Activated CD4-positive, alpha-beta T cell treated with anti-CD3 and anti-CD28 coated beads, Interleukin-2, amount 50 U/mL, for 48 hours (primary cell): ENCODE measurements at regions not wholly inside any gene's neighbourhood (a gene's known extent, or its start where the extent isn't known, plus 50 kb on each side); places are given as distances from the start of the nearest gene placed in this dataset.

Source experiments
- DNase-seq, 2 experiments: peaks; one replicate each; pipeline ENCODE4 v3.0.0-alpha.2; 2020

DNA sequence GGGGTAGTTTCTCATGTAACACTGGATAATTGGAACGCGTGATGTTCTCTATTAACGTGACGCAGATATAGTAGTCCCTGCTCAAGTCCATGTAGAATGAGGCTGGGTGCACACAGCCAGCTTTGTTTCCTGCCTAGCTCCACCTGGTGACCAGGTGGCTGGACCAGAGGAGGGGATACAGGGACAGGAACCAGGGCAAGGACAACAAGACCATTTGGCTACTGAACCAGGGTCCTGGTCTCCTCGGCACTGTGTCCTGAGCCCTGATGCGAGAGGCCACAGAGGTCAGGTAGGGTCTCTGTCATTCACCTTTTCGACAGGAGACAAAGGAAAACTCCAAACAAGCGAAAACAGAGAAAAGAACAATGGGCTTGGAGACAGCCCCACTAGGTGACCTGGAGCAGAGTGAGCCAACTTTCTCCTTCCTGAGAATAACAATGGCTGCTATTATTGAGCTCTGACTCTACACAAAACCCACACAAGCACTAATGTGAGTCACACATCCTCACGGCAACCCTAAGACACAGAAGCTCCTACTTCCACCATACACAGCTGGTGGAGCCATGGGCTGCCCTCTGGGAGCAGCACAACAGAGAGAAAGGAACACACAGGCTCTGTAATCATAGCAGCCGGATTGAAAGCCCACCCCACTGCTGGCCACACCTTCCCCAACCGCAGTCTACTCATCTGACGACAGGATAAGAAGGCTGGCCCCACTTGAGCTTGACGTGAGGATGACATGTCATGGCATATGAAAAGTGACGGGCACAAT, 67.3 kb upstream of the TEX51 start:
- no peak for DNase-seq

DNA sequence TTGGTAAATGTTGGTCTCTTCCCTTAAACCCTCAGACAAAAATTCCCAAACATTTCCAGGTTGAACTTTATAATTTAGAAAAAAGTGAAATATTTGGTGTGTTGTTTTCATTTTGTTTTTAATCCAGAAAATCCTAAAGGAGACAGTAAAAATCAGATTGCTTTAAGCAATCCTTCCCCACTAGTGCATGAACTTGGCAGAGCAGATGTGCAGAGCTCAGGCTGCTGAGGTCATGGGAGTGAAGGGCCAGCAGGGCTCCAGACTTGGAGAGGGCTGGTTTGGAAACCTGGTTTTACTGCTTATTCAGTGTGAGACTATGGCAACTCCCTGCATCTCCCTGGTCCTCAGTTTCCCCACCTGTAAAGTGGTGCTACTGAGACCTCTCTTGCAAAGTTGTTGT, 66.7 kb upstream of the TEX51 start:
- no peak for DNase-seq

DNA sequence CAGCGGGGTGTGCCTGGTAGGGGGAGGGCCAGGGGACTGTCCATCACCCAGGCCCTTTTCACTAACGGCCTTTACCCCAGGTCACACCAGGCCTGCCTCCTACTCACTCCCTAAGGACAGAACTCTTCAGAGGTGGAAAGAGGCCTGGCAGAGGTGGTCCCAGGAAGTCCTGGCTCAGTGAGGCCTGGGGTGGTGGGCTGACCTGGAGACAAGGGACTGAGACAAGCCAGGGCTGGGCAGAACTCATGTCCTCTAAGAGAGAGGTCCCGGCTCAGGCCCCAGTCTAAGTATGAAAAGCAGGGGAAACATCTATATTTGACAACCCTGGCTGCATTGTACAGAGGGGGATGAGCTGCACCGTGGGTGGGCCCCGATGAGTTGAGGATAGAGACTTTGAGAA, 65.9 kb upstream of the TEX51 start:
- no peak for DNase-seq

DNA sequence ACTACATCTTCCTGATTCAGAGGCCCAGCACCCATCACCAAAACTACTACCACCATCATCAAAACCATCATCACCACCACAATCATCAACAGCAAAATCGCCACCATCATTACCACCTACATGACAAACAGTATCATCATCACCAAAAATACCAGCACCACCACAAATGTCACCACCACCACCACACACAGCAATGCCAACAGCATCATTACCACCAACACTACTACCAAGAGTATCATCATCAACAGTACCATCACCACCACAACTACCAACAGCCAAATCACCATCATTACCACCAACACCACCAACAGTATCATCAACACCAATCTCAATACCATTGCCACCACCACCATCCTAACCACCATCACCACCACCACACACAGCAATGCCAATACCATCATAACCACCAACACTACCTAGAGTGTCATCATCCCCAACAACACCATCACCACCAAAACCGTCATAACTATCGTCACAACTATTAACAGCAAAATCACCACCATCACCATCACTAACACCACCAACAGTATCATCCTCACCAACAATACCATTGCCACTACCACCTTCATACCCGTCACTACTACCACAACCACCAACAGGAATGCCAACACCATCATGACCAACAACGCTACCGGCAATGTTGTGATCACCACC, 64.6 kb upstream of the TEX51 start:
- no peak for DNase-seq

DNA sequence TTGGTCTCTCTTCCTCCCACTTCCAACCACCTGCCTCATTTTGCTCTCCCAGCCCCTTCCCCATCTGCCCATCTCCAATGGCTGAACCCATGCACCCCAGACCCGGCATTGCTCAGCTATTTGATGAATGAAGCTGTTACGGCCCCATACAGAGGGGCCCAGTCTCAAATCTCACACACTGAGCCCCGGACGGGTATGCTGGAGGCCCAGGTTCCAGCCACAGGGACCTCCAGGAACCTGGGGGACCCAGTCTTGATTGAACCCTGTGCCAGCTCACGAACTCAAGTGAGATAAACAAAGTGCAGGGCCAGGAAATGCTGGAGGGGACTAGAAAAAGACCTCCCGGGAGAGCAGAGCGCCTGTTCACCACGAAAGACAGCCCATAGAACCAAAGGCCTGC, 63.4 kb upstream of the TEX51 start:
- DNase-seq, result no peak

DNA sequence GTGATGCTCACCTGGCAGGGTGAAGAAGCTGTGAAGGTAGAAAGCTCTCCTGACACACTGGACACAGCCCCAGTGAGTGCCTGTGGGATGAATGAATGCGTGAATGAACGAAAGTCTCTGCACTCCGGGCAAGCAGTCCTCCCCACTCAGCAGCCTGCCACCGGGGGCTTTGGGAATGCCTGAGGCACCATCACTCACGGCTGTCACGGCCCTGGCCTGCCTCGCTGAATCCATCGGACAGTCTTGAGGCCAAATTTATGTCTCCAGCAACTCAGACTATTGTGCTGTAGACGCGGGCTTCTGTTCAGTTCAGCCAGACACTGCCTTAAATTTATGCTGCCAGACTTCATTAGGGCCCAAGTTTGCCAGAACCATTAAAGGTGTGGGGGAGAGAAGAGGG, 62.9 kb upstream of the TEX51 start:
- no peak for DNase-seq

DNA sequence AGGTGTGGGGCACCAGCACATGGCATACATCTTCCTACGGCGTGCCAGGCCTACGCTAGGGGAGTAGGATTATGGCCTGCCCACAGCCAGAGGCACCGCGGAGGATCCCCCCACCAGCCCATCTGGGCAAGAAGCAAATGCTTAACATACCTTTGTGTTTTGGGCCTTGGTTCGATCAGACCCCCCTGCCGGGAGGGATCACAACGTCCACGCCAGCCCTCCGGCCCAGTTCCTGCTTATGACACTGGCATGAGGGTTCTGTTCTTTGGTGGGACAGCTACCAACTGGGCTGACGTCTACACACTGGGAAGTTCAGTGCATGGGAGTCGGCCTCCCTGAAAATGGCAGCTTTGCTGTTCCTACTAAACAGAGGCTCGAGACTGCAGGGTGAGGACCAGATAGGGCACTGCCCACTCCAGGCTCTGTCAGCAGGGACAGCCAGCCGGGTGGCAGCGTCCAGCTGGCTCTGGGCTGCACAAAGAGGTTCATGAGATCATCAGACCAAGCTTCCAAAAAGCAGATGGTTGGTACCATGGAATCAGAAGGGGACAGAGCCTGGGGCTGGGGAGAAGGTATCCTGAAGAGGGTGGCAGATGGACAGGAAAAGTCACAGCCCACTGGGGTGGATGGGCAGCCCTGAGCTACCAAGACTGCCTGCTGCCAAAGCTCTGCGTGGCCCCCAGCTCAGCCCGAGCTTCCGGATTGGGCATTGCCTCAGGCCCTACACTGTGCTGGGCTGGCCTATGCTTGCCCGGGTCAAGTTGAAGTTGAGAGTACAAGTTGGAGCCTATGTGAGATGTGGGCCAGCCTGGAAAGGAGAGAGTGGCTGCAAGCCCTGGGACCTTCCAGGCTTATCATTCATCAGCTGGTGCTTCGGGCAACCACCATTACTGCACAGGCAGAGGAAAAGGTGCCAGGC, 61.7 kb upstream of the TEX51 start:
- no peak for DNase-seq

GRCh38 chr2:126837966-126838715, 60.5 kb upstream of the TEX51 start:
- DNase-seq, result no peak

GRCh38 chr2:126838716-126838985, 60.0 kb upstream of the TEX51 start:
- no peak for DNase-seq

DNA sequence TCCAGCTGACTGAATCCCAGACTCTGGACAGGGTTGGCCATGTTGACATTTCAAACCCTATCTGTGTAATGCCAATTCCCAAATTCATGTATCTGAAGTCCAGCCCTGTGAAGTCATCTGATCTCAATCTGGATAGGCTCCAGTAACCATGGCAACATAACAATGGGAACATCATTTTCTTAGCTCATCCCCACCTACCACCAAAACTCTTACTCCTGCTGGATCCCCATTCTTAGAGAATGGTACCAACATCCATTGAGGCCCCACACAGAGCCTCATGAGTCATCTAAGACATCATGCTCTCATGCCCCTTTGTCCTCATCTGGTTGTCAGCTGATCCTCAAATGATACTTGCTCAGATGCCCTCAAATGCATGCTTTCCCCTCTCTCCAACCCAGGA, 58.9 kb upstream of the TEX51 start:
- no peak for DNase-seq

DNA sequence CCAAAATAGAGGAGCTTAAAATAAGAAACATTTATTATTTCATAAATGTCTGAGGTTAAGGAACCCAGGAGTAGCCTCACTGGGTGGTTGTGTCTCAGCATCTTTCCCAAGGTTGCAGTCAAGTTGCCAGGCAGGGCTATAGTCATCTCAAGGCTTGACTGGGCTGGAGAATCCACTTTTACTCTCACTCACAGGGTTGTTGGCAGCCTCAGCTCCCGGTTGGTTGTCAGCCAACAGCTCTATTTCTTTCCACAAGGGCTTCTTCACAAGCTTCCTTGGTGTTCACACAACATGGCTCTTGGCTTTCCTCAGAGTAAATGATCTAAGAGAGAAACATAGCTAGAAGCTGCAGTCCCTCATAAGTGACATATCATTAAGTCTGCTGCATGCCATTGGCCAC, 55.6 kb upstream of the TEX51 start:
- DNase-seq, result no peak

DNA sequence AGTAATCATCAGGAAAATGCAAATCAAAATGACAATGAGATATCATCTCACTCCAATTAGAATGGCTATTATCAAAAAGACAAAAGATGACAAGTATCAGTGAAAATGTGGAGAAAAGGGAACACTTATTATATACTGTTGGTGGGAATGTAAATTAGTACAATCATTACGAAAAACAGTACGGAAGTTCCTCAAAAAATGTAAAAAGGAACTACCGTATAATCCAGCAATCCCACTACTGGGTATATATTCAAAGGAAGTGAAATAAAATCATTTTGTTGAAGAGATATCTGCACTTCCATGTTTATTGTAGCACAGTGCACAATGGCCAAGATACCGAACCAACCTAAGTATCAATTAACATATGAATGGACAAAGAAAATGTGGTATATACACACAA, 52.4 kb upstream of the TEX51 start:
- no peak for DNase-seq
